GM19397 (cell line): ENCODE measurements at regions not wholly inside any gene's neighbourhood (a gene's known extent, or its start where the extent isn't known, plus 50 kb on each side); places are given as distances from the start of the nearest gene placed in this dataset.

ENCODE experiments used
- ATAC-seq: cut with Tn5 transposase; IDR thresholded peaks from one replicate; pipeline ENCODE4 v1.9.1; 2021; ENCODE audit warnings: mild to moderate bottlenecking, moderate library complexity; ENCODE audit not compliant: unreplicated experiment

GRCh38 chr5:98569288-98569687, 204.2 kb upstream of the RGMB start:
- no peak for ATAC-seq

GRCh38 chr5:98570010-98570409, 203.5 kb upstream of the RGMB start:
- no peak for ATAC-seq

GRCh38 chr5:98570661-98571191, 202.7 kb upstream of the RGMB start:
- ATAC-seq: no peak

- no peak for ATAC-seq
Measured at GRCh38 chr5:98573834-98574320, 199.6 kb upstream of the RGMB start.

- ATAC-seq: no peak
Measured at GRCh38 chr5:98576275-98576674, 197.2 kb upstream of the RGMB start.

- ATAC-seq: no peak
Measured at GRCh38 chr5:98578438-98578837, 195.0 kb upstream of the RGMB start.

GRCh38 chr5:98581112-98581997, 192.1 kb upstream of the RGMB start:
- no peak for ATAC-seq

GRCh38 chr5:98583586-98583985, 189.9 kb upstream of the RGMB start:
- ATAC-seq: no peak

- no peak for ATAC-seq
Measured at GRCh38 chr5:98585661-98586310, 187.7 kb upstream of the RGMB start.

GRCh38 chr5:98586581-98586980, 186.9 kb upstream of the RGMB start:
- ATAC-seq: no peak

GRCh38 chr5:98587166-98587565, 186.3 kb upstream of the RGMB start:
- ATAC-seq: no peak

- ATAC-seq: no peak
Measured at GRCh38 chr5:98588215-98588614, 185.2 kb upstream of the RGMB start.

- ATAC-seq: no peak
Measured at GRCh38 chr5:98593418-98593817, 180.0 kb upstream of the RGMB start.

- no peak for ATAC-seq
Measured at GRCh38 chr5:98594098-98594497, 179.4 kb upstream of the RGMB start.

- no peak for ATAC-seq
Measured at GRCh38 chr5:98599016-98599415, 174.4 kb upstream of the RGMB start.

- peak; percentile 86 for ATAC-seq
Measured at GRCh38 chr5:98602534-98603112, 170.8 kb upstream of the RGMB start.

- ATAC-seq: no peak
Measured at GRCh38 chr5:98603456-98603855, 170.0 kb upstream of the RGMB start.

- ATAC-seq: no peak
Measured at GRCh38 chr5:98604301-98604700, 169.2 kb upstream of the RGMB start.

- no peak for ATAC-seq
Measured at GRCh38 chr5:98604721-98605425, 168.6 kb upstream of the RGMB start.

GRCh38 chr5:98605426-98605825, 168.0 kb upstream of the RGMB start:
- no peak for ATAC-seq

GRCh38 chr5:98606961-98607360, 166.5 kb upstream of the RGMB start:
- ATAC-seq: no peak
